GM23338 (cell line): ENCODE measurements at regions not wholly inside any gene's neighbourhood (a gene's known extent, or its start where the extent isn't known, plus 50 kb on each side); places are given as distances from the start of the nearest gene placed in this dataset.

Experiments used
- CREB1 ChIP-seq: fragments of 250-450 bp; sonication (Bioruptor Pico); IDR thresholded peaks from 2 replicates; pipeline ENCODE4 v1.5.0; 2020; ENCODE audit warnings: low read depth, mild to moderate bottlenecking, moderate library complexity
- EZH2 ChIP-seq: fragments of 200-600 bp; sonication (generic); IDR thresholded peaks from one replicate; pipeline ENCODE4 v1.8.0; 2017; ENCODE audit warnings: antibody characterized with exemption, mild to moderate bottlenecking, low read depth; ENCODE audit not compliant: unreplicated experiment
- EZH2phosphoT487 ChIP-seq: fragments of 200-600 bp; sonication (generic); IDR thresholded peaks from one replicate; pipeline ENCODE4 v1.8.1; 2018; ENCODE audit warnings: antibody characterized with exemption; ENCODE audit not compliant: unreplicated experiment
- JUNB ChIP-seq: IDR thresholded peaks from one replicate; pipeline ENCODE4 v1.6.1; 2016; ENCODE audit warnings: antibody characterized with exemption; ENCODE audit not compliant: unreplicated experiment
- POLR2AphosphoS5 ChIP-seq: IDR thresholded peaks from 2 replicates; pipeline ENCODE4 v1.6.1; 2016; ENCODE audit warnings: antibody characterized with exemption, low read depth
- STAT1 ChIP-seq: IDR thresholded peaks from one replicate; pipeline ENCODE4 v1.6.1; 2016; ENCODE audit warnings: antibody characterized with exemption; ENCODE audit not compliant: unreplicated experiment
- ZNF114 ChIP-seq: fragments of 250-450 bp; sonication (Bioruptor Pico); IDR thresholded peaks from 2 replicates; pipeline ENCODE4 v1.5.0; 2020; ENCODE audit warnings: mild to moderate bottlenecking, moderate library complexity
- ZNF331 ChIP-seq: fragments of 250-450 bp; sonication (Bioruptor Pico); IDR thresholded peaks from 2 replicates; pipeline ENCODE4 v1.5.0; 2020; ENCODE audit warnings: low read depth, mild to moderate bottlenecking, moderate library complexity
- TF ChIP-seq, protein P1 (sequence below), 2 experiments: fragments of 200-600 bp in 1 of 2; sonication (generic) in 1 of 2; conservative IDR thresholded peaks; 2 replicates each; pipeline versions ENCODE4 v1.5.1 to v1.6.1; 2016 to 2017; ENCODE audit warnings: antibody characterized with exemption in 2 of 2, low read depth in 2 of 2, mild to moderate bottlenecking in 2 of 2, moderate library complexity in 1 of 2
- TF ChIP-seq, protein P2 (sequence below): IDR thresholded peaks from one replicate; pipeline ENCODE4 v1.6.1; 2018; ENCODE audit warnings: antibody characterized with exemption; ENCODE audit not compliant: unreplicated experiment

DNA sequence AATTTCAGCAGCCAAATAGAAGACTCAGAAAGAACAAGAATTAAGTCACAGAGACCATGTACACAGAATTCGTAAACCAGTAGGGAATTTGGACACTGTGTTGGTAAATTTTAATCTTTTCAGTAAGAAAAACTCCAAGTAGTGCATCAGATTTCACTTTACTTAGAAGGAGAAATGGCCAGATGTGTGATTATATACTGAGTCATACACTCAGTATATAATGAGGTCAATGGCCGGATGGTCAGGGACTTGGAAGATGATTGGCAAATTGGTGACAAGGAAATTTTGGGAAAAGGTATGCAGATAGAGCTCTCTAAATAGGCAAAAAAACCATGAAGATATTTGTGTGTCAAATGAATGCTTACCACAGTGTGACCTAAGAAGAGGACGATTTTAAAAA is 399.8 kb upstream of the LRRC7 start:
- TF ChIP-seq, protein P1, sequence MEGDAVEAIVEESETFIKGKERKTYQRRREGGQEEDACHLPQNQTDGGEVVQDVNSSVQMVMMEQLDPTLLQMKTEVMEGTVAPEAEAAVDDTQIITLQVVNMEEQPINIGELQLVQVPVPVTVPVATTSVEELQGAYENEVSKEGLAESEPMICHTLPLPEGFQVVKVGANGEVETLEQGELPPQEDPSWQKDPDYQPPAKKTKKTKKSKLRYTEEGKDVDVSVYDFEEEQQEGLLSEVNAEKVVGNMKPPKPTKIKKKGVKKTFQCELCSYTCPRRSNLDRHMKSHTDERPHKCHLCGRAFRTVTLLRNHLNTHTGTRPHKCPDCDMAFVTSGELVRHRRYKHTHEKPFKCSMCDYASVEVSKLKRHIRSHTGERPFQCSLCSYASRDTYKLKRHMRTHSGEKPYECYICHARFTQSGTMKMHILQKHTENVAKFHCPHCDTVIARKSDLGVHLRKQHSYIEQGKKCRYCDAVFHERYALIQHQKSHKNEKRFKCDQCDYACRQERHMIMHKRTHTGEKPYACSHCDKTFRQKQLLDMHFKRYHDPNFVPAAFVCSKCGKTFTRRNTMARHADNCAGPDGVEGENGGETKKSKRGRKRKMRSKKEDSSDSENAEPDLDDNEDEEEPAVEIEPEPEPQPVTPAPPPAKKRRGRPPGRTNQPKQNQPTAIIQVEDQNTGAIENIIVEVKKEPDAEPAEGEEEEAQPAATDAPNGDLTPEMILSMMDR (conservative IDR thresholded peaks at IDR 0.05; ENCODE audit: low read depth in 2 of 2) = no peak
- no peak for TF ChIP-seq CREB1
- no peak for TF ChIP-seq POLR2AphosphoS5
- TF ChIP-seq EZH2 = no peak
- TF ChIP-seq, protein P2, sequence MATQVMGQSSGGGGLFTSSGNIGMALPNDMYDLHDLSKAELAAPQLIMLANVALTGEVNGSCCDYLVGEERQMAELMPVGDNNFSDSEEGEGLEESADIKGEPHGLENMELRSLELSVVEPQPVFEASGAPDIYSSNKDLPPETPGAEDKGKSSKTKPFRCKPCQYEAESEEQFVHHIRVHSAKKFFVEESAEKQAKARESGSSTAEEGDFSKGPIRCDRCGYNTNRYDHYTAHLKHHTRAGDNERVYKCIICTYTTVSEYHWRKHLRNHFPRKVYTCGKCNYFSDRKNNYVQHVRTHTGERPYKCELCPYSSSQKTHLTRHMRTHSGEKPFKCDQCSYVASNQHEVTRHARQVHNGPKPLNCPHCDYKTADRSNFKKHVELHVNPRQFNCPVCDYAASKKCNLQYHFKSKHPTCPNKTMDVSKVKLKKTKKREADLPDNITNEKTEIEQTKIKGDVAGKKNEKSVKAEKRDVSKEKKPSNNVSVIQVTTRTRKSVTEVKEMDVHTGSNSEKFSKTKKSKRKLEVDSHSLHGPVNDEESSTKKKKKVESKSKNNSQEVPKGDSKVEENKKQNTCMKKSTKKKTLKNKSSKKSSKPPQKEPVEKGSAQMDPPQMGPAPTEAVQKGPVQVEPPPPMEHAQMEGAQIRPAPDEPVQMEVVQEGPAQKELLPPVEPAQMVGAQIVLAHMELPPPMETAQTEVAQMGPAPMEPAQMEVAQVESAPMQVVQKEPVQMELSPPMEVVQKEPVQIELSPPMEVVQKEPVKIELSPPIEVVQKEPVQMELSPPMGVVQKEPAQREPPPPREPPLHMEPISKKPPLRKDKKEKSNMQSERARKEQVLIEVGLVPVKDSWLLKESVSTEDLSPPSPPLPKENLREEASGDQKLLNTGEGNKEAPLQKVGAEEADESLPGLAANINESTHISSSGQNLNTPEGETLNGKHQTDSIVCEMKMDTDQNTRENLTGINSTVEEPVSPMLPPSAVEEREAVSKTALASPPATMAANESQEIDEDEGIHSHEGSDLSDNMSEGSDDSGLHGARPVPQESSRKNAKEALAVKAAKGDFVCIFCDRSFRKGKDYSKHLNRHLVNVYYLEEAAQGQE = no peak
- TF ChIP-seq EZH2phosphoT487 = no peak
- TF ChIP-seq JUNB = no peak
- no peak for TF ChIP-seq STAT1
- TF ChIP-seq ZNF114 = no peak
- TF ChIP-seq ZNF331 (CRISPR knock-in tag) = no peak
